K562 (cell line): ENCODE measurements at regions not wholly inside any gene's neighbourhood (a gene's known extent, or its start where the extent isn't known, plus 50 kb on each side); places are given as distances from the start of the nearest gene placed in this dataset.

Experiments used
- FOXK1 ChIP-seq: sonication (generic); formaldehyde crosslinking; IDR thresholded peaks from 2 replicates; pipeline ENCODE4 v1.8.0; 2022; ENCODE audit warnings: missing genetic modification reagents, mild to moderate bottlenecking, borderline replicate concordance
- GABPA ChIP-seq: fragments of 200-800 bp; sonication (Bioruptor generic); conservative IDR thresholded peaks from 2 replicates; pipeline ENCODE4 v1.6.1; 2016; ENCODE audit warnings: low read depth, missing genetic modification characterization, missing compliant biosample characterization
- KDM1A ChIP-seq, 2 experiments: fragments of 450-650 bp; IDR thresholded peaks; 2 replicates each; pipeline ENCODE4 v1.6.1; 2016; ENCODE audit warnings: mild to moderate bottlenecking in 2 of 2
- MAZ ChIP-seq, 2 experiments: fragments of 450-650 bp in 1 of 2; sonication (generic) in 1 of 2; formaldehyde crosslinking; IDR thresholded peaks in 1 of 2; conservative IDR thresholded peaks in 1 of 2; 2 replicates each; pipeline versions ENCODE4 v1.4.0 to v1.5.0; 2020; ENCODE audit warnings: mild to moderate bottlenecking in 1 of 2, missing genetic modification reagents in 1 of 2
- MEIS2 ChIP-seq: fragments of 450-650 bp; IDR thresholded peaks from 2 replicates; pipeline ENCODE4 v1.6.1; 2014; ENCODE audit warnings: mild to moderate bottlenecking; ENCODE audit not compliant: partially characterized antibody
- RBBP5 ChIP-seq: fragments of 200-600 bp; sonication (generic); IDR thresholded peaks from 2 replicates; pipeline ENCODE4 v1.6.1; 2012; ENCODE audit warnings: borderline replicate concordance, mild to moderate bottlenecking, low read length, control low read depth, inconsistent platforms; ENCODE audit not compliant: insufficient read depth, poor library complexity, severe bottlenecking
- TF ChIP-seq, protein P1 (sequence below): fragments of 450-650 bp; IDR thresholded peaks from 2 replicates; pipeline ENCODE4 v1.6.1; 2016; ENCODE audit warnings: low read depth, mild to moderate bottlenecking, moderate library complexity

DNA sequence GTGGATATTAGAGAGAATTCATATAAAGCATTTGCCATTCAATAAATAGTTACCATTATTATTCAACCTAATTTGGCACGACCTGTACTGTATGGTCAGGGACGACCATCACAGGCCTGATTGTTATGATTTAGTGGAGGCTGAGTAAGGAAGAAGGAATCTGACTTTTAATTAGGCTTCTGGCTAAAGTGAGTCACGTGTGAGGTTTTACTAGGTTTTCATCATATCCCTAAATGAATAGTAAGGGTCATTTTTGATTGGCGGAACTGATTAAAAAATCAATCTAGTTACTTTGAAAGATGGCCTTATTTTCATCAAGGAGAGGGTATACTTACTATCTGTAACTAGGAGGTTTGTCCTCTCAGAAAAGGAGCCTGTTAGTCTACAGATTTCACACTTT is 143.4 kb downstream of the ADCYAP1 start:
- TF ChIP-seq MEIS2 = no peak
- TF ChIP-seq, protein P1, sequence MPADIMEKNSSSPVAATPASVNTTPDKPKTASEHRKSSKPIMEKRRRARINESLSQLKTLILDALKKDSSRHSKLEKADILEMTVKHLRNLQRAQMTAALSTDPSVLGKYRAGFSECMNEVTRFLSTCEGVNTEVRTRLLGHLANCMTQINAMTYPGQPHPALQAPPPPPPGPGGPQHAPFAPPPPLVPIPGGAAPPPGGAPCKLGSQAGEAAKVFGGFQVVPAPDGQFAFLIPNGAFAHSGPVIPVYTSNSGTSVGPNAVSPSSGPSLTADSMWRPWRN = no peak
- no peak for TF ChIP-seq FOXK1 (CRISPR knock-in tag)
- TF ChIP-seq MAZ (CRISPR knock-in tag; conservative IDR thresholded peaks at IDR 0.05 in 1 of 2, IDR thresholded peaks at IDR 0.05 in 1 of 2) = no peak
- no peak for TF ChIP-seq RBBP5
- no peak for TF ChIP-seq GABPA (tag)
- no peak for TF ChIP-seq KDM1A (IDR thresholded peaks at IDR 0.05)
